ENCODE measurements at regions not wholly inside any gene's neighbourhood (a gene's known extent, or its start where the extent isn't known, plus 50 kb on each side); places are given as distances from the start of the nearest gene placed in this dataset.

GRCh38 chr12:14187966-14188365, 177.5 kb upstream of the ATF7IP start:
- no peaks in the 10 kb centered on the region for H4K20me1 ChIP-seq (ENCODE audit: insufficient read depth, low read length)
- WGBS (ENCODE audit: low lambda C conversion rate): 25% methylated on average over 9 of the region's 9 CpGs
- H3K4me2 ChIP-seq (ENCODE audit: low read depth, low read length): no peak overlapping the region
- no peaks in the 10 kb centered on the region for H3K9me3 ChIP-seq (ENCODE audit: low read length)
- no peaks in the 10 kb centered on the region for H3K27me3 ChIP-seq (ENCODE audit: control insufficient read depth in 1 of 2, insufficient read depth in 2 of 2, low read length in 2 of 2)
- DNase-seq (ENCODE audit: low spot score) (no peak), ATAC-seq (no peak), FAIRE-seq (no peak)
- TF ChIP-seq ZNF839 (CRISPR knock-in tag; IDR thresholded peaks at IDR 0.05; ENCODE audit: borderline replicate concordance) (no peak), ZNF253 (CRISPR knock-in tag; IDR thresholded peaks at IDR 0.05; ENCODE audit: borderline replicate concordance) (no peak), GABPA (IDR thresholded peaks at IDR 0.05; ENCODE audit: low read depth, low read length) (peak; percentile 25; the same call in 1 of the 2 replicates), GABPA (CRISPR knock-in tag; IDR thresholded peaks at IDR 0.05; ENCODE audit: low read depth) (0 out of 2 replicates have a peak, but pooled peaks have one; percentile 33), MYC (CRISPR knock-in tag; IDR thresholded peaks at IDR 0.05; ENCODE audit: borderline replicate concordance) (no peak), ETV6 (CRISPR knock-in tag; conservative IDR thresholded peaks at IDR 0.05) (no peak), ZNF816 (CRISPR knock-in tag; IDR thresholded peaks at IDR 0.05; ENCODE audit: borderline replicate concordance) (no peak), ZC3H4 (CRISPR knock-in tag; IDR thresholded peaks at IDR 0.05; ENCODE audit: borderline replicate concordance) (no peak), SMC3 (IDR thresholded peaks at IDR 0.05; ENCODE audit: low read length) (no peak)
- TF ChIP-seq, protein P1, sequence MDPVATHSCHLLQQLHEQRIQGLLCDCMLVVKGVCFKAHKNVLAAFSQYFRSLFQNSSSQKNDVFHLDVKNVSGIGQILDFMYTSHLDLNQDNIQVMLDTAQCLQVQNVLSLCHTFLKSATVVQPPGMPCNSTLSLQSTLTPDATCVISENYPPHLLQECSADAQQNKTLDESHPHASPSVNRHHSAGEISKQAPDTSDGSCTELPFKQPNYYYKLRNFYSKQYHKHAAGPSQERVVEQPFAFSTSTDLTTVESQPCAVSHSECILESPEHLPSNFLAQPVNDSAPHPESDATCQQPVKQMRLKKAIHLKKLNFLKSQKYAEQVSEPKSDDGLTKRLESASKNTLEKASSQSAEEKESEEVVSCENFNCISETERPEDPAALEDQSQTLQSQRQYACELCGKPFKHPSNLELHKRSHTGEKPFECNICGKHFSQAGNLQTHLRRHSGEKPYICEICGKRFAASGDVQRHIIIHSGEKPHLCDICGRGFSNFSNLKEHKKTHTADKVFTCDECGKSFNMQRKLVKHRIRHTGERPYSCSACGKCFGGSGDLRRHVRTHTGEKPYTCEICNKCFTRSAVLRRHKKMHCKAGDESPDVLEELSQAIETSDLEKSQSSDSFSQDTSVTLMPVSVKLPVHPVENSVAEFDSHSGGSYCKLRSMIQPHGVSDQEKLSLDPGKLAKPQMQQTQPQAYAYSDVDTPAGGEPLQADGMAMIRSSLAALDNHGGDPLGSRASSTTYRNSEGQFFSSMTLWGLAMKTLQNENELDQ (CRISPR knock-in tag; IDR thresholded peaks at IDR 0.05; ENCODE audit: borderline replicate concordance): no peak
- H3K27ac ChIP-seq (ENCODE audit: extremely low read length, insufficient read depth, low read length): no peak overlapping the region
- no peaks in the 10 kb centered on the region for H3K36me3 ChIP-seq (replicated peaks in 1 of 2; ENCODE audit: control insufficient read depth in 1 of 2, insufficient read depth in 2 of 2, low read length in 2 of 2)
- no peak overlapping the region for H2AFZ ChIP-seq (ENCODE audit: low read length)
- in situ Hi-C loops (cut with HindIII; ENCODE audit: extremely low pct_ligation_motif_present, low pct_unique_long_range_greater_than_20kb): no loop called here
- H3K4me1 ChIP-seq (ENCODE audit: insufficient read depth, low read length): no peaks in the 10 kb centered on the region
- intact Hi-C loops (cut with micrococcal nuclease; ENCODE audit: unreplicated experiment): loop anchor here (5.0 kb wide), 1 partner anchor 264 kb away; no protein-coding TSS in a partner anchor
- POLR2A ChIA-PET: no interaction called here
- H3K79me2 ChIP-seq (ENCODE audit: insufficient read depth, low read length): no peaks in the 10 kb centered on the region
- H3K9ac ChIP-seq (ENCODE audit: insufficient read depth, low read depth, low read length): no peak overlapping the region
- BruUV-seq (replicated peaks): no TSS peak
- H3K4me3 ChIP-seq (replicated peaks in 1 of 3; ENCODE audit: insufficient read depth in 1 of 3, low read depth in 2 of 3, low read length in 3 of 3): no peak overlapping the region
- CTCF ChIA-PET (ENCODE audit: low intra/inter-chr PET ratio, low total read pairs): no interaction called here

All from HepG2 (cell line).